DMS 273 (cell line): ENCODE measurements at regions not wholly inside any gene's neighbourhood (a gene's known extent, or its start where the extent isn't known, plus 50 kb on each side); places are given as distances from the start of the nearest gene placed in this dataset.
A peak's percentile ranks its signal among the peaks of the same experiment; 100 is the strongest.

Source experiments
- DNase-seq: peaks from one replicate; lab custom pipeline; 2025; ENCODE audit not compliant: unreplicated experiment; lab: John Stamatoyannopoulos, UW

DNA sequence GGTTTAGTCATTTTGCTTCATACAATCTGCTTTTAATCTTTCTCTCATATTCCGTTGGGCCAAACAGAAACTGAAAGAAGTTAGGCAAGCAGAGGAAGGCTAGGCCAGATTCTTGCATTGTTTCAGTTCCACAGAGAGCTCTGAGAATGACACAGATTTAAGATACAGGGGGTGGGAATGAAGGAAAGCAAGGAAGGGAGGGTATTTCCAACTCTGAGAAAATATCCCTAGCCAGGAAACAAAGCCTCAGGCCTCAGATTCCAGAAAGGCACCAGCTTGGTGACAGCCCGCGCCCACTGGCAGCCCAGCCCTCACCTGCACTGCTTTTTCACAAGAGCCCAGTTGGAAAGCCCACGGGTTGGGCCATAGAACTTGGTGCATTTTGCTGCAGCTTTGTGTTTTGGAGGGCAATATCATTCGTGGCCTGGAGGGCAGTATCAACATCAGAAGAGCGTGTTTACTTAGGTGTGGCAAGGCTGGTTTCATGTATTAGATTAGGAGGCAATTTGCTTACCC lies 63.5 kb downstream of the ENC1 start:
- DNase-seq: no peak

DNA sequence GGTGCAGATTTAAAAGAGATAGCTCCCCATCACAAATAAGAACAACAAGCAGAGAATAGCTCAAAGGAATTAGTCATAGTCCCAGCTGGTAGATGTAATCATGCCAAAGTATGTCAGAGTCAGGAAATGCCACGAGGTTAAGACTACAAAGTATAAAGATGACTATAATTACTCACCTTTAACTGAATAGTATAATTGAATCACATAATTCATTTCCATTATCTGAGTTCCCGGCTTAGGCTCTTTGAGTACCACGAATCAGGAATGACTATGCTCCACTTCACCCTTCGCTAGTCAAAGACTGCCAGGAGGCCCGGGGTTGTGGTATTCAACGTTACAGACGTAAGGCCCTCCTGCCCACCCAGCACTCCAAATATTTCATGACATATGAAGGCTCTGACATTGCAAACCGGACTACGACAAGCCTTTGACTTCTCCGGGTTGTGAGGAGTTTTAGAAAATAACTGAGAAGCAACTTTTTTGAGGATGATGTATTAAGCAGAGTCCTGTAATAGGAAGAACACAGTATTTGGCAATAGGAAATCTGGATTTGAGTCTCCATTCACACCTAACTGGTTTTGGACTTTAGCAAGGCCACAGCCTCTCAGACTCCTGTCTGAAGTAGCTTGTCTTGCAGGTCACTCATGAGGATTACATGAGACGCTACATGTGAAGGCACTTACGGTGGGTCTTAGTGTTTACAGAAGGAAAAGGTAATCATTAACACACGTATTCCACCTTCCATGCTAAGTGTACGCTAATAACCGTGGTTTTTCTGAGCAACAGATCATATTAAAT lies 64.6 kb downstream of the ENC1 start:
- no peak for DNase-seq

DNA sequence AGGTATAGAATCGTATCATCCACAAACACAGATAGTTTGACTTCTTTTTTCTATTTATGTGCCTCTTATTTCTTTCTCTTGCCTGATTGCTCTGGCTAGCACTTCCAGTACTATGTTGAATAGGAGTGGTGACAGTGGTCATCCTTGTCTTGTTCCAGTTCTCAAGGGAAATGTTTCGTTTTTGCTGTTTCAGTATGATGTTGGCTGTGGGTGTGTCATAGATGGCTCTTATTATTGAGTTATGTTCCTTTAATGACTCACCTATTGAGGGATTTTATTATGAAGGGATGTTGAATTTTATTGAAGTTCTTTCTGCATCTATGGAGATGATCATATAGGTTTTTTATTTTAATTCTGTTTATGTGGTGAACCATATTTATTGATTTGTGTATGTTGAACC lies 70.3 kb downstream of the ENC1 start:
- no peak for DNase-seq

DNA sequence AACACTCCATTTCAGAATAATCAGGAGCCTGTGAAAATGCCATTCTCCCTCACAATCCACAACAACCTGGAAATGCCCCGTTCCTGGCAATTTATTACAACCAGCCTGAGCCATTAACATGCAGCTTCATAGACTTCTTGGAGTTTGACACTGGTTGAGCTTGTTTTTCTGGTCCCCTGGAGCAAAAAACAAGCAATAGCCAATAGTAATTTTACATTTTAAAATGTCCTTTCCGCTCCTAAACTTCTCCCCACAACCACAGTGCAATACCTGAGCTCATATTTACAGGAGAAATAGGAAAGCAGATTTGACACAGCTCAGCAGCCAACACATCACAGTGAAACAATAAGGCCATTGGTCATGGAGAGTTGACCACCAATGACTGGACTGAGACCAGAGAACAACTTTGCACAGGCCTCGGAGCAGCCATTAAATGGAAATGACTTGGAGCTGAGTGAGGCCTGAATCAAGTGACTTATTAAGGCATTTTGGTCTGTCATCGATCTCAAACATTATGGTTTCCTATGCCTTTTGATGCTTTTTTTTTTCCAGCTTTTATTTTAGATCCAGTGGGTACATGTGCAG lies 73.0 kb downstream of the ENC1 start:
- DNase-seq: no peak

DNA sequence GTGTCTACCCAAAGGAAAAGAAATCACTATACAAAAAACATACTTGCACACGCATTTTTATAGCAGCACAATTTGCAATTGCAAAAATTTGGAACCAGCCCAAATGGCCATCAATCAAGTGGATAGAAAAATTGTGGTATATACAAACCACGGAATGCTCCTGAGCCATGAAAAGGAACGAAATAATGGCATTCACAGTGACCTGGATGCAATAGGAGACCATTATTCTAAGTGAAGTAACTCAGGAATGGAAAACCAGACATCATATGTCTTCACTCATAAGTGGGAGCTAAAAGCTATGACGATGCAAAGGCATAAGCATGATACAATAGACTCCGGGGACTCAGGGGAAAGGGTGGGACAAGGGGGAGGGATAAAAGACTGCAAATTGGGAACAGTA lies 78.4 kb downstream of the ENC1 start:
- DNase-seq: no peak

DNA sequence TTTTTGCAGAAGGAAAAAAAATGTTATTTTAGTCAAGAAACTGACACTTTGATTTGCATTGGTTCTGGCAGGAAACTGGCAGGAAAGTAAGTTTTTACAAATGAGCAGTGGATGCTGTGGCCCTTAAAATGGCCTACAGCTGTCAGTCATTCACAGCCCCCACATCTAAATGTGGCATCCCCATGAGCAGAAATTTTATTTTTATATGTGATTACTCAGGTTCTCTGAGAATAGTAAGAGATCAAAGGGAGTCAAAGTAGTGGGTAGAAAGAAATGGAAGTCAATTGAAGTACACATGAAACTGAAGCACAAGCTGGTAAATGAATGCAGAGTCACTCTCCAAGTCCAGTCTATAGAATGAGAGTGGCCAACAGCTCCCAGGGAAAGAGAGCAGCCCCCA lies 80.3 kb downstream of the ENC1 start:
- no peak for DNase-seq

DNA sequence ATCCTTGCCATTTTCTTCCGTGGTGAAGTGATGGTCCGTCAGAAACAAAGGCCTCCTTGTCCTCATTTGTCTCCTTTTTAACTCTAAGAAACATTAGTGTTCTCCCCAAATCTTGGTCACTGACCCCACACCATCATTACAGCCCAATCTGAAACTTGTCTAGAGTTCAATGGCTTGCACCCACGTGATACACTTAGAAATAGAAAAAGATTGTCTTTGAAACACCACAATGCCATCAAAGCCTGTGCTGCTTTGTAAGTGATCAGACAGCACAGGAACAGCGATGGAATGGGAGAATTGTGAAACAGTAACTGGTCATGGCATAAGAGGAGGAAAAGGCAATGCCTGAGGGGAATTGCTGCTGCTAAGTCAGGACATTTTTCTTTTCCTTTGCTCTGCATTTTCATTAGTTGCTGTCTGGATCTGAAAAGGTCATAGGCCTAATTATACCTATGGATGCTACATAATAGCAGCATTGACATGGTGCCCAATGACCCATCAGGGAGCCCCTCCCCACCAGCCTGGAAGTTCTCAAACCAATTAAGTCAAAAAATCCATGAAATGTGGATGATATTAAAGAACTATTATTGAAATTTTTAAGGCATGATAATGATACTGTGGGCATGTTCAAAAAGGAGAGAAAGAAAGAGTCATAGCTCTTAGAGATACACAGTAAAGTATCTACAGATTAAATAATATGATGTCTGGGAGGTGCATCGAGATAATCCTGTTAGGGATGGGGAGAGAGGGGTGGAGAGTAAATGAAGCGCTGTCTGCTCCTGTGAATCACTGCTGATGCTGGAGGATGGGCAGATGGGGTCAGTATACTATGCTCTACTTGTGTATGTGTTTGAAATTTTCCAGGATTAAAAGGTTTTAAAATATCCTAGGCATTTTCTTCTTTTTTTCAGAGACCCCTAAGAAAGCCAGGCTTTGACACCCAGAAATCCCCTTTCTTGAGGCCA lies 83.6 kb downstream of the ENC1 start:
- DNase-seq: no peak

DNA sequence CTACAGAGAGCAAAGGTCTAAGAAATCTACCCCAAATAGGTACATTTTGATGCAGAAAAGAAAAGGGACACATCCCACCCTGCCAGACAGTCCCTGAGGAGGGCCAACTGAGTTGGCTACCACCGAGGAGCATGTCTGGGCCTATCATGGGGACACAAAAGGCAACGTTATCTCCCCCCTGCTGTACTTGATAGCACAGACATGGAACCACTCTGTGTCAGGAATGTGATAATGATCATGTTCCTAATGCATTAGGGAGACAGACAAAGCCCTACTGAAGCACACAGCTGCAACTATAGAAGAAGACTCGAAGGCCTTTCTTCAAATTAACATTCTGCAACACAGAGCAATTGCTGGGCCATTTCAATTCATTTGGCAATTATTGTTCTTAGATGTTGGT lies 84.5 kb downstream of the ENC1 start:
- DNase-seq: no peak

DNA sequence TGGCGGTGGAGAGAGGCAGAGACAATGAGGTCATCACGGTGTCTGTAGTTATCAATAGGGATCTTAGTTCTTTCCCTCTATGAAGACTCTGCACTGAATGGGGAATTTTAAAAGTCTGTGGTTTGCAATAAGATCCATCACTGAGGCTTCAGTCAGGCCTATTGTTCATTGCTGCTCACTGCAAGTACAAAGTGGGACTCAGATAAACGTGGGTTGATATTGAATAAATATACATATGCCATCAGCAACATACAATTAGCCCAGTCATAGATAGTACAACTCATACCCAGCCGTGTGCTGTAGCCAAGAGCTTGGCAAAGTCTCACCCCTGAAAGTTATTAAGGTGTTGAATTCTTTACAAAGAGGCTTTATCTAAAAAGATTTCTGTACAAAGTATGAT lies 88.4 kb downstream of the ENC1 start:
- no peak for DNase-seq

DNA sequence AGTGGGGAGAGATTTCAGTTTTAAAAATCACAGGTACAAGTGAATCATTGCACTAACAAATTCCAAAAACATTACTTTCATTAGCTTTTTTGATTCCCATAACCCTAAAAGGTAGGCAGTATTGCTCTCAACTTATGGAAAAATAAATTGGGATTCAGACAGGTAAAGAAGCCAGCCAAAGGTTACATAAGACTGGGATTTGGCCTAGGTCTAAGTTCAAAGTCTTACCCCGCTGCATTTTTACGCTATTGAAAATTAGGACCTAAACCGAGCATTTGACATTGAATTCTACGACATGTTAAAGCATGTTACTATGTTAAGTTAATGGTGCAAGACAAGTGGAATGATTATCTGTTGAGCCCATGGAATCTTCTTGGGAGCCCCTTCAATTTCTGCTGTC lies 89.6 kb downstream of the ENC1 start:
- DNase-seq: no peak

DNA sequence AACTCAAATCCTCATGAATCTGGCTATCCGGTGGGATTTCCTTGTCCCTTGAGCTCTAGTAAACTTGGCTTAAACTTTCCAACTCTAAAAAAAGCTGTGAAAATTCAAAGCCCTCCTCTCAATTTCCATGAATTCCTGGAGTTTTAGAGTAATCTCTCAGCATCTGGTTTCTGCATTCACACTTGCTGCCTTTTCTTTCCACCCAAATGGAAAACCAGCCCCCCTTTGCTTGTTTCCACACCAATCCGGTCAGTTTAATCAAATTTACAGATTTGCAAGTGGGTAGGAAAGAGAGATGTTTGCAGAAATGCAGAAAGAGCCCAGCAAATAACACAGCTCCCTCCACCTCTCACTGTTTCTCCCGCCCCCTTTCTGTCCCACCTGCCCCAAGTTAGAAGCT lies 91.1 kb downstream of the ENC1 start:
- no peak for DNase-seq

DNA sequence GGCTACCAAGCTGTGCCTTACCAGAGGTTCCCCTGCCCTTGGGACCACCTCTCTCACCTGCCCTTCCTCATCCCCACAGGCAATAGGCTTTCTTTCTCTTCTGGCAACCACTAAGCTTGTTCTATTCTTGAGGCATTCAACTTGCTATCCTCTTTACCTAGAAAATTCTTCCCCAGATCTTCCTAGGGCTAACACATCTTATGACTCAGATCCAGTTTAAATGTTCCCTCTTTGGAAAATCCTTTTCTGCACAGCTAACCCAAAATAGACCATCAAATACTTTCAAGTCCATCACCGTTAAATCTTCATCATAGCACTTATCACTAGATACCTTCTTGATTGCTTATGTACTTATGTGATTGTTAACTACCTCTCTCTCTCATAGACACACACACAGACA lies 93.7 kb downstream of the ENC1 start:
- DNase-seq: no peak

DNA sequence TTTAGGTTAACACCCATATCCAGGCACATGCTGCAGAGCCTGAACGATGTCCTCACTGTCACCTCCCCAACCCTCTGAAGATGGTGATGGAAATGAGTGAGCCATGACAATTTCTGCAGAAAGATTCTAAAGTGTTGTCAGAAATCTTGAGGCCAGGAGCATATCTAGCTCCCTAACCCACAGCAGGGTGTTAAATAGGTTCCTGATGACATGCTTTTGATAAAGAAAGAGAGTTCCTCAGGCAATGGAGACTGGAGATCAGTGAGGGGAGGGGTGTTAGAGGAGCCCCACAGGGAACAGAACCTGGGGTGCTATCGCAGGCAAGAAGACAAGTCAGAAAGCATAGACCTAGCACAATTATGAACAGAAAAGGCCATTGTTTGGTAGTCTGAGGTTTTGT lies 95.7 kb downstream of the ENC1 start:
- no peak for DNase-seq

DNA sequence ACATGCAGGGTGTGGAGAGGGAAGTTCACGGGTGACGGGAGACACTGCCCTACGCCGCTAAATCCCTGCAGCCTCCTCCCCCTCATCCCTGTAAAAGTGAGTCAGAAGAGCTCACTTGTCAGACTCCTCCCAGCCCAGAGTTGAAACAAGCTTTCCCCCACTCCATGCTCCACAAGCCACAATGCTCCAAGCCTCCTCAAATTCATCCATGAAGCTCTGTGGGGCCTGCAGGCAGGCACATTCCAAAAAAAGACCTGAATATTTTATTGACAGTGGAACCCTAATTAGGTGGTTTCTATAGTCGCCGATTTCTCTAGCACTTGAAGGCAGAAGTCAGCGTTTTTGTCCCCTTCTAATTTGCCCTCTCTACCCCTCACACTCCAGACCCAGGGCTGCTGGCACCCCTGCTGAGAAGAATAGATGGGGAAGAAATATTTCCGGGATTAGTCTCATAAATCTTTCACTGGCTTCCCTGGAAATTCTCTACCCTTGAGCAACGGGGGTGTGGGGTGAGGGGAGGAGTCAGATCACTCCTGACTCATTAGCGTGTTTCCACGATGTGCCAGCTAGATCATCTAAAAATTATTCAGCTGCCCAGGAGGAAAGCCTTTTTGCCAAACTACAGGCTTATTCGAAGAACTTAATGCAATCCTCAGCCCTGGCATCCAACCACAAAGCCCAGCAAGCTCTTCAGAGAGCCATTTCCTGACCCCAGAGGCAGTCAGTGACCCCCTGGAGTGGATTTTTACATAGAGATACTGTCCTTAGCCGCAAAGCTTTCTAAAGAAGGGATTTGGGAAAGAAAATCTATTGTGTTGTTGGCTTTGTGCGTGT lies 97.1 kb downstream of the ENC1 start:
- DNase-seq: peak; percentile 41

DNA sequence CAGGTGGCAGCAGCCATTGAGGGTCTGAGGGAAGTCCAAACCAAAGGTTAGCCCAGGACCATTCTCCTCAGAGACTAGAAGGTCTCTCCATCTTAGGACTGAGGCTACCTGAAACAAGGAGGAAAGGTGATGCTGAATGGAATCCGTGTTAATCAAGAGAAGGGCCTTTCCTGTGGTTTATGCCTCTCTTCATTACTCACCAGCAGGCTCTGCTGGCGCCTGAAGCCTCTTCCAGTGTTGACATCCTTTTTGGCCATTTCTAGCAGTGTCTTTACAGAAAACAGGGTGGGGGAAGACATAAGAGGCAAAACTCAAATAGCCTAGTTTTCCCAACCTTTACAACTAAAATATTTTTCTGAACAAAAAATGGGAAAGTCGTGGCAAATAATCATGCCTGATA lies 98.0 kb downstream of the ENC1 start:
- no peak for DNase-seq

DNA sequence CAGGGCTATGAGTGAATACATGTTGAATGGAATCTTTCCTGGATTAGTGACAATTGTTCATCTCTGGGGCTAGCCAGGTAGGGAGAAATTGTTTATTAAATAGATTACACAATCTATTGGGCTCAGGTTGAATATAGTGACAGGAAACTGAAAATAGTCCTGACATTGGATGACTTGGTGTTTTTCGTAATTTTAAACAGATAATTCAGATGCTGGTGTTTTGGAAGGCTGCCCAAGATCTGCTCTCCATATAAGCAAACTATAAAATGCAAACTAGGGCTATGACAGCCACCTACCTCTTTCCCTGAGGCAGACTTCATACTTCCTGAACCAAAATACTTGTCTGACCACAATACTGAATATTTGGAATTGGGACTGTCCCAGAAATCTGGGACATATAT lies 99.1 kb downstream of the ENC1 start:
- no peak for DNase-seq

DNA sequence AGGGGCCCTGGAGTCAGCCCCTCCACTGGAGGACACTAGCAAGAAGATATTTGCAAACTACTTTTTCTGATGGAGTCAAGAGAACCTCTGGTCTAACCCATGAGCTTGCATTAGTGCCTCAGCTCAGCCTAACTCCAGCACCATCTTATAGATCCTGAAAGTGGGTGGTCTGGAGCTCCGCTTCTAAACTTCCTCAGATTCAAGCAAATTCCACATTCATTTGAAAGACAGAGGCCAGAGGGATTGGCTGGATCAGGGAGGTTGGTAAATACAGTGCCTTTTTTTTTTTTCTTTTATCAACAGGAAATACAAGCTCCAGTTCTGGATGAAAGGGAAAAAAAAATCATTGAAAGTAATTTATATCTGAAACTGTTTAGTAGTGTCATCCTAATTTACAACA lies 99.9 kb downstream of the ENC1 start:
- DNase-seq: no peak

DNA sequence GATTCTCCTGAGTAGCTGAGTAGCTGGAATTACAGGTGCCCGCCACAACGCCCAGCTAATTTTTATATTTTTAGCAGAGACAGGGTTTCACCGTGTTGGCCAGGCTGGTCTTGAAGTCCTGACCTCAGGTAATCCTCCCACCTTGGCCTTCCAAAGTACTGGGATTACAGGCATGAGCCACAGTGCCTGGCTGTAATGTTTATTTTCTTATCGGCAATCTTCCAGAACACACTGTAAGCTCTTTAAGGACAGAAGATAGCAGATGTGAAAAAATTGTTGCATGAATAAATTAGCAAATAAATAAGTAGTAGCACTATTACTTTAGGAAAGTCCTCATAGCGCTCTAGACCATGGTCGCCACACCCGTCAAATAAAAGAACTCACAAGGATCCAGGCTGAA lies 100.5 kb downstream of the ENC1 start:
- DNase-seq: peak; percentile 27

DNA sequence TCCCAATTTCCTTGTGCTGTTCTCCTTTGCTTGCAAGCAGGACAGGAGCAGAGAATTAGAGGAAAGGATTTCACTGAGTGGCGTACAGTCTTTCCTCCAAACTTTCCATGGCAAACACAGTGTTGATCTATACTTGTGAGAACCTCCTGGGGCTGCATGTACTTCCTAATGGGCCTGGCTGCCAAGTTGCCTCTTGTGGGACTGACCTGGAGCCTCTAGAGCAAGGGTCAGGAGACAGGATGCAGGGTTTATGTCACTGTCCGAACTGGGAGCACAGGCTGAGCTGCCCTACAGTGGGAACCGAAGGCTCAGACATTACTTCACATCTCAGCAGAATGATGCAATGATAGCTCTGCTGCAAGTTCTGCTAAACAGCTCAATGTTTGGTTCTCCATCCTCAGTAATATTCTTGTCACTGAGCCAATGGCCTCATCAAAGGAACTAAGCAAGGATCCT lies 102.3 kb downstream of the ENC1 start:
- no peak for DNase-seq

DNA sequence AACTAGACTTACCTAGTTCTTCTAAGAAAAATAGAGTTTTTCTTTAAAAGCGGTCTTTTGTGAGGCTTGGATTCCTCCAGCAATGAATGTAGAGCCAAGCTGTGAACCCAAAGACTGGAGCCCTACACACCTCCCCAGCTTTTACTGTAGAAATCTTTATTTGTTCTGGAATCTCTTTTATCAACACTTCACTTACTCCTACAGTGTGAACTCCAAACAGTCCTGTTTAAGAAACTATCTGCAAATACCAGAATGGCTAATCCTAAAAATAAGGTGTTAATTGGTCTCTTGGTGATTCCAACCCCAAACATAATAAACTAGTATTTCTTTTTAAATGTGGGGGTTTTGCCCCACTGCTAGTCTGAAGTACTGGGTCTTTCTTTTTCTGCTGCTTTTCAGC lies 103.9 kb downstream of the ENC1 start:
- DNase-seq: no peak

DNA sequence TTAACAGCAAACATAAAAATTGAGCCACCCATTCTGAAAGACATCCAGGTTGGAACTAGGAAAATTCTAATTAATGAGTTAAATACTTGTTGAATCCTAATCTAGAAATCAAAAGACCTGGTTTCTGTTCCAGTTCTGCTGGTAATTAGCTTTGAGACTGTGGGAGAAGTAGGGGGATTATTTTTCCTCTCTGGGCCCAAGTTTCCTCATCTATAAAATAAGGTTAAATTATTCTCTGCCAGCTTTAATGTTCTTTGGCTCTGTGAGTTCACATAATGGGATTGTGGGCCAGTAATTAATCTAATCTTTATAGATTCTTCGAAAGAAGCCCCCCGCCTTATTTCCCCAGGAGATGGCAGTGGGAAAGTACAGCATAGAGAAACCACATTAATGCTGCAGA lies 104.6 kb downstream of the ENC1 start:
- no peak for DNase-seq
